ENCODE measurements at regions not wholly inside any gene's neighbourhood (a gene's known extent, or its start where the extent isn't known, plus 50 kb on each side); places are given as distances from the start of the nearest gene placed in this dataset.

GRCh38 chr2:13584020-13584419 lies 867.3 kb downstream of the TRIB2 start:
- TF ChIP-seq, protein P1, sequence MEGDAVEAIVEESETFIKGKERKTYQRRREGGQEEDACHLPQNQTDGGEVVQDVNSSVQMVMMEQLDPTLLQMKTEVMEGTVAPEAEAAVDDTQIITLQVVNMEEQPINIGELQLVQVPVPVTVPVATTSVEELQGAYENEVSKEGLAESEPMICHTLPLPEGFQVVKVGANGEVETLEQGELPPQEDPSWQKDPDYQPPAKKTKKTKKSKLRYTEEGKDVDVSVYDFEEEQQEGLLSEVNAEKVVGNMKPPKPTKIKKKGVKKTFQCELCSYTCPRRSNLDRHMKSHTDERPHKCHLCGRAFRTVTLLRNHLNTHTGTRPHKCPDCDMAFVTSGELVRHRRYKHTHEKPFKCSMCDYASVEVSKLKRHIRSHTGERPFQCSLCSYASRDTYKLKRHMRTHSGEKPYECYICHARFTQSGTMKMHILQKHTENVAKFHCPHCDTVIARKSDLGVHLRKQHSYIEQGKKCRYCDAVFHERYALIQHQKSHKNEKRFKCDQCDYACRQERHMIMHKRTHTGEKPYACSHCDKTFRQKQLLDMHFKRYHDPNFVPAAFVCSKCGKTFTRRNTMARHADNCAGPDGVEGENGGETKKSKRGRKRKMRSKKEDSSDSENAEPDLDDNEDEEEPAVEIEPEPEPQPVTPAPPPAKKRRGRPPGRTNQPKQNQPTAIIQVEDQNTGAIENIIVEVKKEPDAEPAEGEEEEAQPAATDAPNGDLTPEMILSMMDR (IDR thresholded peaks at IDR 0.05), result no peak
- TF ChIP-seq EP300 (IDR thresholded peaks at IDR 0.05; ENCODE audit: low read depth) (no peak), POLR2A (IDR thresholded peaks at IDR 0.05) (no peak), POLR2AphosphoS5 (IDR thresholded peaks at IDR 0.05) (no peak)
